Iris pigment epithelial cell (primary cell): ENCODE measurements at regions not wholly inside any gene's neighbourhood (a gene's known extent, or its start where the extent isn't known, plus 50 kb on each side); places are given as distances from the start of the nearest gene placed in this dataset.

ENCODE experiments used
- DNase-seq: peaks from one replicate; pipeline ENCODE4 v3.0.0-alpha.2; 2011; ENCODE audit warnings: low read depth

GRCh38 chr2:236317938-236318396, 53.8 kb upstream of the ASB18 start:
- no peak for DNase-seq

- DNase-seq, result no peak
Observed at GRCh38 chr2:236318401-236318800, 54.2 kb upstream of the ASB18 start.

GRCh38 chr2:236319036-236319435, 54.8 kb upstream of the ASB18 start:
- no peak for DNase-seq

GRCh38 chr2:236321415-236321814, 57.2 kb upstream of the ASB18 start:
- no peak for DNase-seq

- no peak for DNase-seq
Observed at GRCh38 chr2:236333417-236334121, 69.4 kb upstream of the ASB18 start.

- DNase-seq, result no peak
Observed at GRCh38 chr2:236334122-236334876, 70.1 kb upstream of the ASB18 start.

GRCh38 chr2:236335696-236336574, 71.7 kb upstream of the ASB18 start:
- no peak for DNase-seq

GRCh38 chr2:236336575-236337464, 72.6 kb upstream of the ASB18 start:
- no peak for DNase-seq

GRCh38 chr2:236337465-236338325, 73.5 kb upstream of the ASB18 start:
- DNase-seq, result no peak

GRCh38 chr2:236338495-236339184, 74.4 kb upstream of the ASB18 start:
- peak; percentile 8 for DNase-seq

GRCh38 chr2:236340251-236340650, 76.0 kb upstream of the ASB18 start:
- no peak for DNase-seq

- DNase-seq, result no peak
Observed at GRCh38 chr2:236341067-236341466, 76.9 kb upstream of the ASB18 start.

- DNase-seq, result no peak
Observed at GRCh38 chr2:236341721-236342120, 77.5 kb upstream of the ASB18 start.

GRCh38 chr2:236342507-236342906, 78.3 kb upstream of the ASB18 start:
- no peak for DNase-seq

GRCh38 chr2:236342951-236343350, 78.7 kb upstream of the ASB18 start:
- DNase-seq, result no peak

GRCh38 chr2:236343400-236344161, 79.4 kb upstream of the ASB18 start:
- DNase-seq, result peak; percentile 82

GRCh38 chr2:236344446-236344845, 80.2 kb upstream of the ASB18 start:
- DNase-seq, result no peak

- no peak for DNase-seq
Observed at GRCh38 chr2:236345081-236345714, 81.0 kb upstream of the ASB18 start.

GRCh38 chr2:236346366-236346765, 82.2 kb upstream of the ASB18 start:
- DNase-seq, result no peak
